MM.1S (cell line): ENCODE measurements at regions not wholly inside any gene's neighbourhood (a gene's known extent, or its start where the extent isn't known, plus 50 kb on each side); places are given as distances from the start of the nearest gene placed in this dataset.

Experiments
- DNase-seq: peaks from one replicate; pipeline ENCODE4 v3.0.0-alpha.2; 2015
- H2AFZ ChIP-seq: fragments of 300-600 bp; sonication (generic); 2 replicates; pipeline ENCODE4 v1.6.0; 2016; ENCODE audit warnings: antibody characterized with exemption, low read length
- H3F3A ChIP-seq: fragments of 300-600 bp; sonication (generic); 2 replicates; pipeline ENCODE4 v1.6.1; 2016; ENCODE audit warnings: mild to moderate bottlenecking, antibody characterized with exemption, low read length, moderate library complexity, mixed read lengths; ENCODE audit not compliant: insufficient read depth
- H3K27ac ChIP-seq: fragments of 300-600 bp; sonication (generic); 2 replicates; pipeline ENCODE4 v1.5.1; 2016; ENCODE audit warnings: mild to moderate bottlenecking, low read length
- H3K27me3 ChIP-seq: fragments of 300-600 bp; sonication (generic); replicated peaks from 2 replicates; pipeline ENCODE4 v1.6.0; 2016; ENCODE audit warnings: low read length; ENCODE audit not compliant: insufficient read depth
- H3K36me3 ChIP-seq: fragments of 300-600 bp; sonication (generic); replicated peaks from 2 replicates; pipeline ENCODE4 v1.6.1; 2016; ENCODE audit warnings: mild to moderate bottlenecking, low read length, mixed read lengths; ENCODE audit not compliant: insufficient read depth
- H3K4me1 ChIP-seq: fragments of 300-600 bp; sonication (generic); 2 replicates; pipeline ENCODE4 v1.6.1; 2016; ENCODE audit warnings: low read length, mixed read lengths
- H3K4me2 ChIP-seq: fragments of 300-600 bp; sonication (generic); 2 replicates; pipeline ENCODE4 v1.6.0; 2016; ENCODE audit warnings: low read depth, low read length
- H3K4me3 ChIP-seq: fragments of 300-600 bp; sonication (generic); 2 replicates; pipeline ENCODE4 v1.5.1; 2016; ENCODE audit warnings: low read length, mixed read lengths
- H3K79me2 ChIP-seq: fragments of 300-600 bp; sonication (generic); 2 replicates; pipeline ENCODE4 v1.6.1; 2016; ENCODE audit warnings: mixed run types, low read length, mixed read lengths
- H3K9ac ChIP-seq: fragments of 300-600 bp; sonication (generic); 2 replicates; pipeline ENCODE4 v1.6.1; 2016; ENCODE audit warnings: low read length, mixed read lengths
- H3K9me2 ChIP-seq: fragments of 300-600 bp; sonication (generic); replicated peaks from 2 replicates; pipeline ENCODE4 v1.6.1; 2016; ENCODE audit warnings: mild to moderate bottlenecking, low read length, mixed read lengths; ENCODE audit not compliant: insufficient read depth
- H3K9me3 ChIP-seq: fragments of 300-600 bp; sonication (generic); replicated peaks from 2 replicates; pipeline ENCODE4 v1.6.1; 2016; ENCODE audit warnings: mild to moderate bottlenecking, low read length, mixed read lengths; ENCODE audit not compliant: insufficient read depth
- H4K20me1 ChIP-seq: fragments of 300-600 bp; sonication (generic); 2 replicates; pipeline ENCODE4 v1.6.1; 2016; ENCODE audit warnings: mild to moderate bottlenecking, low read length, moderate library complexity, mixed read lengths; ENCODE audit not compliant: insufficient read depth
- CTCF ChIP-seq: fragments of 300-600 bp; sonication (generic); IDR thresholded peaks from 2 replicates; pipeline ENCODE4 v1.5.1; 2016; ENCODE audit warnings: antibody characterized with exemption, low read length, mixed read lengths
- EZH2 ChIP-seq: fragments of 300-600 bp; sonication (generic); optimal IDR thresholded peaks from 2 replicates; pipeline ENCODE3; 2017; ENCODE audit warnings: low read depth, mild to moderate bottlenecking, antibody characterized with exemption, low read length, mixed read lengths
- EZH2phosphoT487 ChIP-seq: fragments of 300-600 bp; sonication (generic); IDR thresholded peaks from 2 replicates; pipeline ENCODE4 v1.6.1; 2018; ENCODE audit warnings: antibody characterized with exemption, low read length

- Histone ChIP-seq H3K4me3 (no peak overlapping the region), H3K9ac (no peak overlapping the region), H4K20me1 (no peaks in the 10 kb centered on the region), H3K27me3 (no peaks in the 10 kb centered on the region), H3K4me1 (no peaks in the 10 kb centered on the region), H3K9me2 (no peaks in the 10 kb centered on the region), H3K9me3 (no peaks in the 10 kb centered on the region), H3K36me3 (no peaks in the 10 kb centered on the region), H3K79me2 (no peaks in the 10 kb centered on the region), H2AFZ (no peak overlapping the region), H3K27ac (no peak overlapping the region), H3K4me2 (no peak overlapping the region), H3F3A (no peaks in the 10 kb centered on the region)
- no peak for TF ChIP-seq CTCF
- no peak for TF ChIP-seq EZH2phosphoT487
- TF ChIP-seq EZH2, result no peak
- DNase-seq, result no peak
These were observed 96.3 kb downstream of the RAB11FIP2 start for GRCh38 chr10:117950408-117950807.
